ENCODE measurements at regions not wholly inside any gene's neighbourhood (a gene's known extent, or its start where the extent isn't known, plus 50 kb on each side); places are given as distances from the start of the nearest gene placed in this dataset.

DNA sequence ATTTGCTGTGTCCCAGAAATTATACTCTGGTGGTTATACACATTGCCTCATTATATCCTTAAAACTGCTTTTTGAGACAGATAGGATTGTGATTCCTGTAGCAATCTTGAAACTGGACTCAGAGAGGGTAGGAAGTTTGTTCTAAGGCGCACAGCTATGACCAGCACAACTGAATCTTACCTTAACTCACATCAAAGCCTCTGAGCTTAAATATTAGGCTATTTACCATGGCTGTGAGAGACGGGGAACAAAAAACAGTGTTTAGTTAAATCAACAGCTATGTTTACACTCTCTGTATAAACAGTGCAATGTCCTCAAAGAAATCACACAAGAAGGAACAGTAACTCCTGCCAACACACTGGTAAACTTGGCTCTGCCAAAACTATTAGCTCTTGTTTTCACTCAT, 50.9 kb upstream of the TUT7 start:
- DNase-seq (no peak), ATAC-seq (no peak)
- no peaks in the 10 kb centered on the region for H3K27me3 ChIP-seq (ENCODE audit: control insufficient read depth in 2 of 2, insufficient read depth in 2 of 2, low read length in 2 of 2)
- H3K9me3 ChIP-seq (ENCODE audit: control insufficient read depth in 2 of 3, low read length in 3 of 3) = no peaks in the 10 kb centered on the region
- Mint-ChIP-seq H3K4me3 (no peak overlapping the region), H3K27ac (no peak overlapping the region), H3K9me3 (peaks cover 0 to 4% (median 0%) of the 10 kb centered on the region in 11 donors), H3K36me3 (no peaks in the 10 kb centered on the region), H3K27me3 (peaks cover 5 to 22% (median 7%) of the 10 kb centered on the region in 5 donors), H3K4me1 (peaks cover 0 to 6% (median 0%) of the 10 kb centered on the region in 7 donors)
- no peak overlapping the region for H3K27ac ChIP-seq (ENCODE audit: low read depth, low read length)
- ChIA-PET POLR2A (no interaction called here), CTCF (interaction anchor here (1.2 kb wide), 1 partner anchor 9 kb away, joined by 3 read pairs; no protein-coding TSS in a partner anchor)
- no peak overlapping the region for H3K4me3 ChIP-seq (ENCODE audit: low read length)
- H3K36me3 ChIP-seq (ENCODE audit: control insufficient read depth in 2 of 3, insufficient read depth in 3 of 3, low read length in 3 of 3) = no peaks in the 10 kb centered on the region
- no peaks in the 10 kb centered on the region for H3K4me1 ChIP-seq (ENCODE audit: control insufficient read depth in 2 of 2, insufficient read depth in 2 of 2, low read length in 2 of 2)
- intact Hi-C loops (cut with micrococcal nuclease) = no loop called here
